ENCODE measurements at regions not wholly inside any gene's neighbourhood (a gene's known extent, or its start where the extent isn't known, plus 50 kb on each side); places are given as distances from the start of the nearest gene placed in this dataset.

DNA sequence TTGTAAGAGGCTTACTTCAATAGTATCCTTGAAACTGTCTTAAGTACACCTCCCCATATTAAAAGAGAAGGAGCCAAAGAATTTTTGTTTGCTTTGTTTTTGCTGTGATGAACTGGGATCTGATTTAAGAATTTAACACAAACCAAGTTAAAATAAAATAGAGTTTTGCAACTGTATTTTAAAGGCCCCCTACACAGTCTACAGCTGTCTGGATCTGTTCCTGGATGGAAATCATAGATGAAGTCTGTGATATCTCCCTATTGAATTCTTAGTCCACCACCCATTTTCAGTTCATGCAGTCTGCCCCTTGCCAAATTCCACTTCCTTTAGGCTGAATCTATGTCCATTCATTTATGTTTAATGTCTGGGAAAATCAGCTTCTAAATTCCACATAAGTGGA is 169.8 kb upstream of the MEOX2 start:
- H3K27me3 Mint-ChIP-seq (ENCODE audit: low read depth, unreplicated experiment): no peaks in the 10 kb centered on the region
- H3K4me1 Mint-ChIP-seq (ENCODE audit: low read depth, unreplicated experiment): peaks cover 11% of the 10 kb centered on the region
- H3K4me3 ChIP-seq (ENCODE audit: insufficient read depth, low read depth, low read length): no peak overlapping the region
- no peak overlapping the region for H3K4me2 ChIP-seq (ENCODE audit: low read length)
- no peaks in the 10 kb centered on the region for H3K79me2 ChIP-seq (ENCODE audit: insufficient read depth, low read length)
- DNase-seq (ENCODE audit: low read depth): no peak
- TF ChIP-seq, protein P1, sequence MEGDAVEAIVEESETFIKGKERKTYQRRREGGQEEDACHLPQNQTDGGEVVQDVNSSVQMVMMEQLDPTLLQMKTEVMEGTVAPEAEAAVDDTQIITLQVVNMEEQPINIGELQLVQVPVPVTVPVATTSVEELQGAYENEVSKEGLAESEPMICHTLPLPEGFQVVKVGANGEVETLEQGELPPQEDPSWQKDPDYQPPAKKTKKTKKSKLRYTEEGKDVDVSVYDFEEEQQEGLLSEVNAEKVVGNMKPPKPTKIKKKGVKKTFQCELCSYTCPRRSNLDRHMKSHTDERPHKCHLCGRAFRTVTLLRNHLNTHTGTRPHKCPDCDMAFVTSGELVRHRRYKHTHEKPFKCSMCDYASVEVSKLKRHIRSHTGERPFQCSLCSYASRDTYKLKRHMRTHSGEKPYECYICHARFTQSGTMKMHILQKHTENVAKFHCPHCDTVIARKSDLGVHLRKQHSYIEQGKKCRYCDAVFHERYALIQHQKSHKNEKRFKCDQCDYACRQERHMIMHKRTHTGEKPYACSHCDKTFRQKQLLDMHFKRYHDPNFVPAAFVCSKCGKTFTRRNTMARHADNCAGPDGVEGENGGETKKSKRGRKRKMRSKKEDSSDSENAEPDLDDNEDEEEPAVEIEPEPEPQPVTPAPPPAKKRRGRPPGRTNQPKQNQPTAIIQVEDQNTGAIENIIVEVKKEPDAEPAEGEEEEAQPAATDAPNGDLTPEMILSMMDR (IDR thresholded peaks at IDR 0.05; ENCODE audit: insufficient read depth, low read depth, low read length): no peak
- TF ChIP-seq EZH2 (IDR thresholded peaks at IDR 0.05; ENCODE audit: insufficient read depth, low read length): no peak
- no peaks in the 10 kb centered on the region for H4K20me1 ChIP-seq (ENCODE audit: insufficient read depth, low read length)
- no peaks in the 10 kb centered on the region for H3K9me3 Mint-ChIP-seq (ENCODE audit: unreplicated experiment)
- no peak overlapping the region for H3K27ac ChIP-seq (ENCODE audit: low read depth, low read length)
- H3K27me3 ChIP-seq (ENCODE audit: insufficient read depth, low read length): no peaks in the 10 kb centered on the region
- H3K4me3 Mint-ChIP-seq (ENCODE audit: unreplicated experiment): no peak overlapping the region
- H3K9me3 ChIP-seq (ENCODE audit: insufficient read depth, low read depth, low read length): no peaks in the 10 kb centered on the region
- peaks cover 7% of the 10 kb centered on the region for H3K4me1 ChIP-seq (ENCODE audit: insufficient read depth, low read length)
- no peaks in the 10 kb centered on the region for H3K36me3 ChIP-seq (ENCODE audit: insufficient read depth, low read length)
- no peaks in the 10 kb centered on the region for H3K36me3 Mint-ChIP-seq (ENCODE audit: low read depth, unreplicated experiment)
- H3K27ac Mint-ChIP-seq (ENCODE audit: unreplicated experiment): no peak overlapping the region
- H3K9ac ChIP-seq (ENCODE audit: low read length): no peak overlapping the region
- H2AFZ ChIP-seq (ENCODE audit: low read depth, low read length): no peak overlapping the region
- FAIRE-seq: no peak

DNA sequence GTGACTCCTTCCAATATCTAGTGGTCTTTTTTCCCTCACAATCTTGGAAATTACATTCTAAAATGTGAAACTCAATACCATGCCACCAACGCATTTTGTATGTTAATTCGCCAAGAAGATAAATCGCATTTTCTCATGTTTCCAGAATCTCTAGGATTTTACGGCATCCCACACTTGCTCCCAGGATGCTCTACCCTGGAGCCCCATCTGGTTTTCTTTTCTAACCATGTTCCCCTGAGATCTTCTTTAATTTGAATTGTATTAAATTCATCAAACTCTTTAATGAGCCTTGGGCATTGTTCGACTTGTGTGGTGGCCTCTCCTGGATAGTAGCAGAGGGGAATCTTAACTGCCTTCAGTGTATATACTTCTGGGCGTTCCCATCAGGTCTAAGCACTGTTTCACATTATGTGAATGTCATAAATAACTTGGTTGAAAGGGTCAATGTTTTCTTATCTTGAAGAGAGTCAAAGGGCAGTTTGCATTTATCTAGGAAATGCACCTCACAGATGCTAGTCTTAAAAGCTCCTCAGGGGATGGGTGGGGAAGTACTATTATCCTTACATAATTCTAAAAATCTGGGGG is 169.1 kb upstream of the MEOX2 start:
- H3K27me3 Mint-ChIP-seq (ENCODE audit: low read depth, unreplicated experiment): no peaks in the 10 kb centered on the region
- DNase-seq (ENCODE audit: low read depth): no peak
- Histone ChIP-seq H3K27ac (ENCODE audit: low read depth, low read length) (no peak overlapping the region), H3K9me3 (ENCODE audit: insufficient read depth, low read depth, low read length) (no peaks in the 10 kb centered on the region), H3K9ac (ENCODE audit: low read length) (no peak overlapping the region), H3K79me2 (ENCODE audit: insufficient read depth, low read length) (no peaks in the 10 kb centered on the region), H3K4me3 (ENCODE audit: insufficient read depth, low read depth, low read length) (no peak overlapping the region), H2AFZ (ENCODE audit: low read depth, low read length) (no peak overlapping the region), H3K4me2 (ENCODE audit: low read length) (no peak overlapping the region), H3K36me3 (ENCODE audit: insufficient read depth, low read length) (no peaks in the 10 kb centered on the region), H4K20me1 (ENCODE audit: insufficient read depth, low read length) (no peaks in the 10 kb centered on the region), H3K27me3 (ENCODE audit: insufficient read depth, low read length) (no peaks in the 10 kb centered on the region), H3K4me1 (ENCODE audit: insufficient read depth, low read length) (peaks cover 7% of the 10 kb centered on the region)
- no peaks in the 10 kb centered on the region for H3K9me3 Mint-ChIP-seq (ENCODE audit: unreplicated experiment)
- H3K4me3 Mint-ChIP-seq (ENCODE audit: unreplicated experiment): no peak overlapping the region
- no peak overlapping the region for H3K27ac Mint-ChIP-seq (ENCODE audit: unreplicated experiment)
- H3K36me3 Mint-ChIP-seq (ENCODE audit: low read depth, unreplicated experiment): no peaks in the 10 kb centered on the region
- no peak for TF ChIP-seq EZH2 (IDR thresholded peaks at IDR 0.05; ENCODE audit: insufficient read depth, low read length)
- TF ChIP-seq, protein P1 (IDR thresholded peaks at IDR 0.05; ENCODE audit: insufficient read depth, low read depth, low read length): no peak
- H3K4me1 Mint-ChIP-seq (ENCODE audit: low read depth, unreplicated experiment): peaks cover 11% of the 10 kb centered on the region
- no peak for FAIRE-seq

DNA sequence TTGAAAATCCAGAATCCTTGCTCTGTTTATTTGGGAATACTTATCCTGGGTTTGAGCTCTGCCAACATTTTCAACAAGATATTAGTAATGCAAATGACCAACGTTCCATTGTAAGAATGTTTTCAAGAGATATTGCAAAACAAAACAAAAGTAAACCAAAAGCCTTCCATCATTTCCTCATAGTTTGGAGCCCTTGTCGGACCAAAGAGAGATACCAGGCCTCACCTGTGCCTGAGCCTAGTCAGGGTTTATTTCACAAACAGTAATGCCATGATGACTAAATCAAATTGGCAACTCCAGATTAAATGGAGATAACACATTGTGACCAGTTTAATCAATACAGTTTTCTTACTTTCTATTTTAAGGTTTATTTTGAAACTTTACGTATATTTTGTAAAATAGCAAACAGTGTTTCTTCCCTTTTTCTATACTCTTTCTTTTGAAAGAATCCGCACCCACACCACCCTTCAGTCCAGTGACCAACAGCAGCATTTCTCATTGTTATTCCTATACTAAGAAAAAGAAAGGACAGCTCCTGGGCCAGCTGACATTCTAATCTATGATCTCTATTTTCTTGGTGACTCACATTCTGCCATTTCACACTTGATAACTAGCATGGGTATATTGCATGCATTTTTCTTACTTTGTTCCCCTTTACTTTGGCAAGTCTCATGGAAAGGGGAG is 168.5 kb upstream of the MEOX2 start:
- no peaks in the 10 kb centered on the region for H3K36me3 Mint-ChIP-seq (ENCODE audit: low read depth, unreplicated experiment)
- H3K27ac ChIP-seq (ENCODE audit: low read depth, low read length): no peak overlapping the region
- no peaks in the 10 kb centered on the region for H3K27me3 ChIP-seq (ENCODE audit: insufficient read depth, low read length)
- DNase-seq (ENCODE audit: low read depth): peak; percentile 8
- H3K36me3 ChIP-seq (ENCODE audit: insufficient read depth, low read length): no peaks in the 10 kb centered on the region
- H3K4me3 ChIP-seq (ENCODE audit: insufficient read depth, low read depth, low read length): no peak overlapping the region
- H4K20me1 ChIP-seq (ENCODE audit: insufficient read depth, low read length): no peaks in the 10 kb centered on the region
- peaks cover 7% of the 10 kb centered on the region for H3K4me1 ChIP-seq (ENCODE audit: insufficient read depth, low read length)
- TF ChIP-seq, protein P1 (IDR thresholded peaks at IDR 0.05; ENCODE audit: insufficient read depth, low read depth, low read length): no peak
- TF ChIP-seq EZH2 (IDR thresholded peaks at IDR 0.05; ENCODE audit: insufficient read depth, low read length): no peak
- no peaks in the 10 kb centered on the region for H3K79me2 ChIP-seq (ENCODE audit: insufficient read depth, low read length)
- H3K9ac ChIP-seq (ENCODE audit: low read length): no peak overlapping the region
- no peak overlapping the region for H2AFZ ChIP-seq (ENCODE audit: low read depth, low read length)
- H3K4me2 ChIP-seq (ENCODE audit: low read length): no peak overlapping the region
- H3K27ac Mint-ChIP-seq (ENCODE audit: unreplicated experiment): no peak overlapping the region
- no peak for FAIRE-seq
- no peaks in the 10 kb centered on the region for H3K9me3 Mint-ChIP-seq (ENCODE audit: unreplicated experiment)
- H3K4me1 Mint-ChIP-seq (ENCODE audit: low read depth, unreplicated experiment): peaks cover 11% of the 10 kb centered on the region
- H3K4me3 Mint-ChIP-seq (ENCODE audit: unreplicated experiment): no peak overlapping the region
- H3K9me3 ChIP-seq (ENCODE audit: insufficient read depth, low read depth, low read length): no peaks in the 10 kb centered on the region
- no peaks in the 10 kb centered on the region for H3K27me3 Mint-ChIP-seq (ENCODE audit: low read depth, unreplicated experiment)

All from astrocyte (in vitro differentiated cells and primary cell).